Stomach (tissue), 4 donors: ENCODE measurements at regions not wholly inside any gene's neighbourhood (a gene's known extent, or its start where the extent isn't known, plus 50 kb on each side); places are given as distances from the start of the nearest gene placed in this dataset.

Source experiments
- CTCF ChIP-seq, 7 experiments: fragments of 450-650 bp in 4 of 7; fragments of 200-600 bp in 3 of 7; sonication (generic) in 3 of 7; IDR thresholded peaks; one replicate each; pipeline ENCODE4 v1.5.1; 2016 to 2019; ENCODE audit warnings: antibody characterized with exemption in 7 of 7, control low read depth in 2 of 7, mild to moderate bottlenecking in 1 of 7
- POLR2A ChIP-seq, 4 donors: fragments of 450-650 bp; IDR thresholded peaks; one replicate each; pipeline ENCODE4 v1.6.1; 2016; ENCODE audit warnings: antibody characterized with exemption in 4 of 4, control low read depth in 2 of 4, mild to moderate bottlenecking in 1 of 4, moderate library complexity in 1 of 4
- POLR2AphosphoS5 ChIP-seq, 3 donors: sonication (generic); formaldehyde crosslinking; IDR thresholded peaks; one replicate each; pipeline ENCODE4 v1.6.1; 2016; ENCODE audit warnings: antibody characterized with exemption in 3 of 3

DNA sequence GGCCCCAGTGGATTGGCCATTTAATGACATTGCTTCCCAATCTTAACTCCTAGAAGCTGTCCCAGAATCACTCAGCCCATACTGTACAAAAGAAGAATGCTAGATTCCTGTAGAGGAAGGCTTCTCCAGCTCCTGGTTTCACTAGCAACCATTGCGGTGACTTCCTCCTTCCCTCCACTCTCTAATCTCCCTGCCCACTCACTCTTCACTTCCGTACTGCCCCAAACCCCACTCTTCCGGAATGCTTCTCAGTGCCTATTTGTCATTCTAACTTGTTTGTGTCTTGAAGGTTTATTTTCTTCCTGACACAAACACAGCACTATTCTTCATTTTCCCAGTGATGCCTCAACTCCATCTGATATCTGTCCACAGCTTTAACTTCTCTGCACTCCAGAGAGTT lies 97.1 kb upstream of the SPATA16 start:
- TF ChIP-seq CTCF (IDR thresholded peaks at IDR 0.05) (no peak), POLR2AphosphoS5 (IDR thresholded peaks at IDR 0.05) (no peak), POLR2A (IDR thresholded peaks at IDR 0.05) (no peak)
